ENCODE measurements at regions not wholly inside any gene's neighbourhood (a gene's known extent, or its start where the extent isn't known, plus 50 kb on each side); places are given as distances from the start of the nearest gene placed in this dataset.

DNA sequence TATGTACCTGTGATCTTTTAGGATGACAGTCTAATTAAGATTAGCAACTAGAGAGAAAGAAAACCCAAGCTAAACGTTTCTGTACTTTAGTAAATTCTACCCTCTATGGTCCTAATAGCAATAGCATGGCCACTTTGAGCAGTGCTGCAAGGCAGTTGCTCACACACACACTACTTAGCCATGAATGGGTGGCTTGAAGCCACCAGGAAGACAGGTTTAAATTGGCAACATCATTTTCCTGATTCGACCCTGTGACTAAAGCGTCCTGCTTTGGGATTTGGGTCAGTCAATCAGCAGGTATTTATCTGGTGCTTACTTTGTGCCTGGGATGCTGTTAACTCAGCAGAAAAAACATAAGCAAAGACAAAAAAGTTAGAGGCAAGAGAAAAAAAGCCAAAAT lies 150.6 kb downstream of the ARRDC3 start:
- TF ChIP-seq, protein P1, sequence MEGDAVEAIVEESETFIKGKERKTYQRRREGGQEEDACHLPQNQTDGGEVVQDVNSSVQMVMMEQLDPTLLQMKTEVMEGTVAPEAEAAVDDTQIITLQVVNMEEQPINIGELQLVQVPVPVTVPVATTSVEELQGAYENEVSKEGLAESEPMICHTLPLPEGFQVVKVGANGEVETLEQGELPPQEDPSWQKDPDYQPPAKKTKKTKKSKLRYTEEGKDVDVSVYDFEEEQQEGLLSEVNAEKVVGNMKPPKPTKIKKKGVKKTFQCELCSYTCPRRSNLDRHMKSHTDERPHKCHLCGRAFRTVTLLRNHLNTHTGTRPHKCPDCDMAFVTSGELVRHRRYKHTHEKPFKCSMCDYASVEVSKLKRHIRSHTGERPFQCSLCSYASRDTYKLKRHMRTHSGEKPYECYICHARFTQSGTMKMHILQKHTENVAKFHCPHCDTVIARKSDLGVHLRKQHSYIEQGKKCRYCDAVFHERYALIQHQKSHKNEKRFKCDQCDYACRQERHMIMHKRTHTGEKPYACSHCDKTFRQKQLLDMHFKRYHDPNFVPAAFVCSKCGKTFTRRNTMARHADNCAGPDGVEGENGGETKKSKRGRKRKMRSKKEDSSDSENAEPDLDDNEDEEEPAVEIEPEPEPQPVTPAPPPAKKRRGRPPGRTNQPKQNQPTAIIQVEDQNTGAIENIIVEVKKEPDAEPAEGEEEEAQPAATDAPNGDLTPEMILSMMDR (IDR thresholded peaks at IDR 0.05): no peak
- TF ChIP-seq POLR2A (IDR thresholded peaks at IDR 0.05): no peak
